CD14-positive monocyte (primary cell): ENCODE measurements at regions not wholly inside any gene's neighbourhood (a gene's known extent, or its start where the extent isn't known, plus 50 kb on each side); places are given as distances from the start of the nearest gene placed in this dataset.

Source experiments
- DNase-seq, 3 donors: peaks; one replicate each; pipeline ENCODE4 v3.0.0-alpha.2; 2011 to 2022
- H2AFZ ChIP-seq: 2 replicates; pipeline ENCODE4 v1.6.0; 2012; ENCODE audit warnings: mild to moderate bottlenecking, low read depth, low read length, inconsistent platforms; ENCODE audit not compliant: insufficient read depth, poor library complexity, severe bottlenecking
- H3K27ac ChIP-seq, 2 donors: 1 replicate in 1 of 2; 2 replicates in 1 of 2; pipeline ENCODE4 v1.5.1; 2012 to 2013; ENCODE audit warnings: low read length in 2 of 2, control low read depth in 1 of 2, inconsistent platforms in 1 of 2, low read depth in 1 of 2, mild to moderate bottlenecking in 1 of 2
- H3K27me3 ChIP-seq, 2 donors: one replicate each; pipeline versions ENCODE4 v1.6.0 to v1.6.1; 2011 to 2013; ENCODE audit warnings: low read length in 2 of 2; ENCODE audit not compliant: control insufficient read depth in 2 of 2, insufficient read depth in 2 of 2
- H3K36me3 ChIP-seq, 2 donors: replicated peaks in 1 of 2; 1 replicate in 1 of 2; 2 replicates in 1 of 2; pipeline versions ENCODE4 v1.5.1 to v1.6.1; 2012 to 2013; ENCODE audit warnings: low read length in 2 of 2, control low read depth in 1 of 2, inconsistent platforms in 1 of 2, mild to moderate bottlenecking in 1 of 2; ENCODE audit not compliant: insufficient read depth in 2 of 2, control insufficient read depth in 1 of 2
- H3K4me1 ChIP-seq, 2 donors: 1 replicate in 1 of 2; 2 replicates in 1 of 2; pipeline versions ENCODE4 v1.5.1 to v1.6.1; 2012 to 2013; ENCODE audit warnings: low read length in 2 of 2, control low read depth in 1 of 2, inconsistent platforms in 1 of 2, mild to moderate bottlenecking in 1 of 2, moderate library complexity in 1 of 2; ENCODE audit not compliant: insufficient read depth in 2 of 2, control insufficient read depth in 1 of 2
- H3K4me2 ChIP-seq: replicated peaks from 2 replicates; pipeline ENCODE3; 2012; ENCODE audit warnings: low read length, moderate library complexity, mild to moderate bottlenecking; ENCODE audit not compliant: poor library complexity, severe bottlenecking; ENCODE audit errors: extremely low read depth
- H3K4me3 ChIP-seq, 3 experiments: fragments of 200-600 bp in 1 of 3; sonication (generic) in 1 of 3; replicated peaks in 1 of 3; 1 replicate in 2 of 3; 2 replicates in 1 of 3; pipeline ENCODE4 v1.5.1; 2011 to 2013; ENCODE audit warnings: low read length in 3 of 3, mild to moderate bottlenecking in 3 of 3, control low read depth in 2 of 3, low read depth in 2 of 3, inconsistent platforms in 1 of 3, moderate library complexity in 1 of 3
- H3K79me2 ChIP-seq: 2 replicates; pipeline ENCODE4 v1.6.0; 2012; ENCODE audit warnings: mild to moderate bottlenecking, control low read depth, inconsistent platforms, low read length, moderate library complexity; ENCODE audit not compliant: insufficient read depth
- H3K9ac ChIP-seq: 2 replicates; pipeline ENCODE4 v1.6.0; 2017; ENCODE audit warnings: low read length, mild to moderate bottlenecking; ENCODE audit not compliant: insufficient read depth, poor library complexity, severe bottlenecking
- H3K9me3 ChIP-seq, 2 donors: replicated peaks in 1 of 2; 1 replicate in 1 of 2; 2 replicates in 1 of 2; pipeline versions ENCODE4 v1.5.1 to v1.6.1; 2012 to 2013; ENCODE audit warnings: low read length in 2 of 2, control low read depth in 1 of 2; ENCODE audit not compliant: control insufficient read depth in 1 of 2, insufficient read depth in 1 of 2
- H4K20me1 ChIP-seq: 2 replicates; pipeline ENCODE4 v1.6.0; 2012; ENCODE audit warnings: mild to moderate bottlenecking, low read length, control low read depth, moderate library complexity; ENCODE audit not compliant: insufficient read depth
- H3K27ac Mint-ChIP-seq, 7 donors: one replicate each; pipeline ENCODE4 v1.8.0; 2020; ENCODE audit warnings: mild to moderate bottlenecking in 7 of 7, mixed read lengths in 7 of 7, moderate library complexity in 6 of 7, inconsistent platforms in 2 of 7
- H3K27me3 Mint-ChIP-seq, 3 donors: one replicate each; pipeline ENCODE4 v1.8.0; 2021 to 2022; ENCODE audit warnings: low read depth in 3 of 3, mild to moderate bottlenecking in 3 of 3, mixed read lengths in 3 of 3, moderate library complexity in 3 of 3, inconsistent platforms in 1 of 3
- H3K36me3 Mint-ChIP-seq, 2 donors: one replicate each; pipeline ENCODE4 v1.8.0; 2020; ENCODE audit warnings: mixed read lengths in 2 of 2, inconsistent platforms in 1 of 2, mild to moderate bottlenecking in 1 of 2
- H3K4me1 Mint-ChIP-seq: one replicate; pipeline ENCODE4 v1.8.0; 2020; ENCODE audit warnings: mild to moderate bottlenecking, mixed read lengths
- H3K4me3 Mint-ChIP-seq, 2 donors: one replicate each; pipeline ENCODE4 v1.8.0; 2020; ENCODE audit warnings: mild to moderate bottlenecking in 2 of 2, mixed read lengths in 2 of 2, moderate library complexity in 1 of 2
- H3K9me3 Mint-ChIP-seq, 7 donors: one replicate each; pipeline ENCODE4 v1.8.0; 2020 to 2022; ENCODE audit warnings: mixed read lengths in 7 of 7, mild to moderate bottlenecking in 6 of 7, moderate library complexity in 6 of 7, inconsistent platforms in 2 of 7
- CTCF ChIP-seq: fragments of 200-600 bp; IDR thresholded peaks from one replicate; pipeline ENCODE4 v1.8.0; 2022; ENCODE audit warnings: antibody characterized with exemption, mild to moderate bottlenecking
- WGBS: methylation state at CpG from one replicate; pipeline ENCODE4 v1.1.5; 2013; ENCODE audit warnings: missing lambda C conversion rate; ENCODE audit not compliant: insufficient coverage; 5-methylcytosine and 5-hydroxymethylcytosine counted together
- intact Hi-C, 2 donors: fragments of 100-400 bp; cut with micrococcal nuclease; formaldehyde crosslinking; loops; one replicate each; pipeline versions ENCODE4 v1.15.0 to v1.15.1; 2023

GRCh38 chr1:238214449-238214848 is 323.7 kb upstream of the ZP4 start:
- peaks cover 0 to 2% (median under 1%) of the 10 kb centered on the region in 3 donors for H3K27me3 Mint-ChIP-seq
- no peak overlapping the region for H3K9ac ChIP-seq
- no peak overlapping the region for H3K4me2 ChIP-seq
- DNase-seq = no peak
- H3K27ac Mint-ChIP-seq = no peak overlapping the region
- no peaks in the 10 kb centered on the region for H3K79me2 ChIP-seq
- H3K36me3 Mint-ChIP-seq = no peaks in the 10 kb centered on the region
- peaks cover 2 to 17% (median 6%) of the 10 kb centered on the region in 7 donors for H3K9me3 Mint-ChIP-seq
- no peak overlapping the region for H3K27ac ChIP-seq
- no peaks in the 10 kb centered on the region for H3K4me1 Mint-ChIP-seq
- no peak overlapping the region for H3K4me3 Mint-ChIP-seq
- H2AFZ ChIP-seq = no peak overlapping the region
- H4K20me1 ChIP-seq = no peaks in the 10 kb centered on the region
- H3K36me3 ChIP-seq = no peaks in the 10 kb centered on the region
- H3K27me3 ChIP-seq = no peaks in the 10 kb centered on the region
- no peak overlapping the region for H3K4me3 ChIP-seq
- 86% methylated on average over 1 of the region's 2 CpGs for WGBS
- no peak for TF ChIP-seq CTCF
- intact Hi-C loops = no loop called here
- no peaks in the 10 kb centered on the region for H3K4me1 ChIP-seq
- H3K9me3 ChIP-seq = peaks cover 0 to 11% of the 10 kb centered on the region in 2 donors

- H3K4me2 ChIP-seq = no peak overlapping the region
- no peak overlapping the region for H3K27ac Mint-ChIP-seq
- no peaks in the 10 kb centered on the region for H3K4me1 ChIP-seq
- WGBS = no CpG with 5 or more reads among the region's 2 CpGs
- H3K9me3 ChIP-seq = no peaks in the 10 kb centered on the region
- no peak overlapping the region for H3K9ac ChIP-seq
- no peak overlapping the region for H3K4me3 ChIP-seq
- H3K36me3 ChIP-seq = no peaks in the 10 kb centered on the region
- H3K9me3 Mint-ChIP-seq = peaks cover 0 to 10% (median 3%) of the 10 kb centered on the region in 7 donors
- no peak overlapping the region for H2AFZ ChIP-seq
- no peak for TF ChIP-seq CTCF
- H3K27me3 ChIP-seq = no peaks in the 10 kb centered on the region
- H3K79me2 ChIP-seq = no peaks in the 10 kb centered on the region
- no peaks in the 10 kb centered on the region for H4K20me1 ChIP-seq
- no peak overlapping the region for H3K4me3 Mint-ChIP-seq
- no peak for DNase-seq
- H3K36me3 Mint-ChIP-seq = no peaks in the 10 kb centered on the region
- intact Hi-C loops = no loop called here
- no peaks in the 10 kb centered on the region for H3K4me1 Mint-ChIP-seq
- no peak overlapping the region for H3K27ac ChIP-seq
- H3K27me3 Mint-ChIP-seq = no peaks in the 10 kb centered on the region
Measured at GRCh38 chr1:238205045-238205662, 314.4 kb upstream of the ZP4 start.
